ENCODE measurements at regions not wholly inside any gene's neighbourhood (a gene's known extent, or its start where the extent isn't known, plus 50 kb on each side); places are given as distances from the start of the nearest gene placed in this dataset.

DNA sequence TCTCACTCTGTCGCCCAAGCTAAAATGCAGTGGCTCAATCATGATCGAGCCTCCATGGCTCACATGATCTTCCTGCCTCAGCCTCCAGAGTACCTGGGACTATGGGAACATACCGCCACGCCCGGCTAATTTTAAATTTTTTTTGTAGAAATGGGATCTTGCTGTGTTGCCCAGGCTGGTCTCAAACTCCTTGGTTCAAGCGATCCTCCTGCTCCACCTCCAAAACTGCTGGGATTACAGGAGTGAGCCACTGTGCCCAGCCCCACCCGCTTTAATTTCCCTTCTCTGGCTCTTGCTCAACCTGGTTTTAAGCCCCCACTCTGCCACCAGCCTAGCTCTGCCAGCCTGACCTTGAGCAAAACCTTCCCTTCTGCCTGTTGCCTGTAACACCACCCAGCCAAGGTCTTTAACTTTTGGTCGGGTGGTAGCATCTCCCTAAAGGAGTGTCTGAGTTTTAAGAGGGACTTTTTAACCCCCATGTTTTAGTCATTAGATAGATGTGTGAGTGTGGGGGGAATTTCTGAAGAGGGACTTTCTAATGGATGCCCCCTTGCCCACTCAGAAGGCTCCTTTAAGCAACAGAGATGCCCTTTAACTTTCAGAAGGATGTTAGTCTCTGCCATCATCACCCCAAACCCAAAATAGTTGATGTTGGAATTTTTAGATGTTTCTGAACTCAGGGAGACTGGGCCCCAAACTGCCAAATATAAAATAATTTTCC, 71.8 kb upstream of the FOXP4 start:
- peaks cover 98% of the 10 kb centered on the region for H3K27me3 Mint-ChIP-seq (ENCODE audit: unreplicated experiment)
- no peaks in the 10 kb centered on the region for H3K9me3 Mint-ChIP-seq (ENCODE audit: low read depth, unreplicated experiment)
- DNase-seq: no peak
- H3K4me3 Mint-ChIP-seq (ENCODE audit: low read depth, unreplicated experiment): no peak overlapping the region
- no TSS peak for BruUV-seq (replicated peaks)
- TF ChIP-seq, protein P1, sequence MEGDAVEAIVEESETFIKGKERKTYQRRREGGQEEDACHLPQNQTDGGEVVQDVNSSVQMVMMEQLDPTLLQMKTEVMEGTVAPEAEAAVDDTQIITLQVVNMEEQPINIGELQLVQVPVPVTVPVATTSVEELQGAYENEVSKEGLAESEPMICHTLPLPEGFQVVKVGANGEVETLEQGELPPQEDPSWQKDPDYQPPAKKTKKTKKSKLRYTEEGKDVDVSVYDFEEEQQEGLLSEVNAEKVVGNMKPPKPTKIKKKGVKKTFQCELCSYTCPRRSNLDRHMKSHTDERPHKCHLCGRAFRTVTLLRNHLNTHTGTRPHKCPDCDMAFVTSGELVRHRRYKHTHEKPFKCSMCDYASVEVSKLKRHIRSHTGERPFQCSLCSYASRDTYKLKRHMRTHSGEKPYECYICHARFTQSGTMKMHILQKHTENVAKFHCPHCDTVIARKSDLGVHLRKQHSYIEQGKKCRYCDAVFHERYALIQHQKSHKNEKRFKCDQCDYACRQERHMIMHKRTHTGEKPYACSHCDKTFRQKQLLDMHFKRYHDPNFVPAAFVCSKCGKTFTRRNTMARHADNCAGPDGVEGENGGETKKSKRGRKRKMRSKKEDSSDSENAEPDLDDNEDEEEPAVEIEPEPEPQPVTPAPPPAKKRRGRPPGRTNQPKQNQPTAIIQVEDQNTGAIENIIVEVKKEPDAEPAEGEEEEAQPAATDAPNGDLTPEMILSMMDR (IDR thresholded peaks at IDR 0.05; ENCODE audit: unreplicated experiment): no peak
- peaks cover 9% of the 10 kb centered on the region for H3K4me1 Mint-ChIP-seq (ENCODE audit: low read depth, unreplicated experiment)
- intact Hi-C loops (cut with micrococcal nuclease; ENCODE audit: unreplicated experiment): no loop called here
- H3K36me3 Mint-ChIP-seq (ENCODE audit: insufficient read depth, unreplicated experiment): no peaks in the 10 kb centered on the region
- CTCF ChIA-PET: no interaction called here
- no peak overlapping the region for H3K27ac Mint-ChIP-seq (ENCODE audit: unreplicated experiment)

DNA sequence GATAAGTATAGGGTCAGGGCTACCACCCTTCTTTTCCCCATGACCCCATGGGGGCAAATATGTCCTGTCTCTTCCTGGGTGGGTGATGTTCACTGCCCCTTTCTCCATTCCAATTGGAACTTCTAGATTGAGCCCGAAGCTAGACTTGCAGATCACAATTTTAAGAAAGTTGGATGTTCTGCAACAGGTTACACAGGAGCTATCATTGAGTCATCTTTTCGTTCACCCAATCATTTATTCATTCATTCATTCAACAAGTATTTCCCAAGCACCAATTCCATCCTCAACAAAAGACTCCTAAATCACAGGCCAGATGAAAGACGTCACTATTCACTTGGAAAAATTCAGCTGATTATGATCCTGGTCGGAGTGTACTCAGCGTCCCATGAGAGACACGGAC, 71.0 kb upstream of the FOXP4 start:
- no peak for DNase-seq
- Mint-ChIP-seq H3K9me3 (ENCODE audit: low read depth, unreplicated experiment) (no peaks in the 10 kb centered on the region), H3K27me3 (ENCODE audit: unreplicated experiment) (peaks cover 95% of the 10 kb centered on the region), H3K4me3 (ENCODE audit: low read depth, unreplicated experiment) (no peak overlapping the region), H3K27ac (ENCODE audit: unreplicated experiment) (no peak overlapping the region), H3K4me1 (ENCODE audit: low read depth, unreplicated experiment) (peaks cover under 1% of the 10 kb centered on the region), H3K36me3 (ENCODE audit: insufficient read depth, unreplicated experiment) (no peaks in the 10 kb centered on the region)
- BruUV-seq (replicated peaks): no TSS peak
- TF ChIP-seq, protein P1 (IDR thresholded peaks at IDR 0.05; ENCODE audit: unreplicated experiment): no peak
- intact Hi-C loops (cut with micrococcal nuclease; ENCODE audit: unreplicated experiment): no loop called here
- CTCF ChIA-PET: no interaction called here

- H3K27me3 Mint-ChIP-seq (ENCODE audit: unreplicated experiment): peaks cover 88% of the 10 kb centered on the region
- BruUV-seq (replicated peaks): no TSS peak
- intact Hi-C loops (cut with micrococcal nuclease; ENCODE audit: unreplicated experiment): no loop called here
- no peaks in the 10 kb centered on the region for H3K9me3 Mint-ChIP-seq (ENCODE audit: low read depth, unreplicated experiment)
- TF ChIP-seq, protein P1 (IDR thresholded peaks at IDR 0.05; ENCODE audit: unreplicated experiment): no peak
- H3K36me3 Mint-ChIP-seq (ENCODE audit: insufficient read depth, unreplicated experiment): no peaks in the 10 kb centered on the region
- no peaks in the 10 kb centered on the region for H3K4me1 Mint-ChIP-seq (ENCODE audit: low read depth, unreplicated experiment)
- CTCF ChIA-PET: interaction anchor here (0.8 kb wide), 1 partner anchor 11 kb away, joined by 3 read pairs; no protein-coding TSS in a partner anchor
- H3K4me3 Mint-ChIP-seq (ENCODE audit: low read depth, unreplicated experiment): no peak overlapping the region
- no peak overlapping the region for H3K27ac Mint-ChIP-seq (ENCODE audit: unreplicated experiment)
- DNase-seq: no peak
These were observed 70.3 kb upstream of the FOXP4 start for GRCh38 chr6:41475737-41476357.

- intact Hi-C loops (cut with micrococcal nuclease; ENCODE audit: unreplicated experiment): no loop called here
- peaks cover 86% of the 10 kb centered on the region for H3K27me3 Mint-ChIP-seq (ENCODE audit: unreplicated experiment)
- BruUV-seq (replicated peaks): no TSS peak
These were observed 69.8 kb upstream of the FOXP4 start for GRCh38 chr6:41476401-41476800.

More at GRCh38 chr6:41476401-41476800, 69.8 kb upstream of the FOXP4 start:
- H3K4me1 Mint-ChIP-seq (ENCODE audit: low read depth, unreplicated experiment): no peaks in the 10 kb centered on the region
- no peak overlapping the region for H3K27ac Mint-ChIP-seq (ENCODE audit: unreplicated experiment)
- H3K9me3 Mint-ChIP-seq (ENCODE audit: low read depth, unreplicated experiment): no peaks in the 10 kb centered on the region
- TF ChIP-seq, protein P1 (IDR thresholded peaks at IDR 0.05; ENCODE audit: unreplicated experiment): no peak
- no peak overlapping the region for H3K4me3 Mint-ChIP-seq (ENCODE audit: low read depth, unreplicated experiment)
- CTCF ChIA-PET: interaction anchor here (0.8 kb wide), 1 partner anchor 11 kb away, joined by 3 read pairs; no protein-coding TSS in a partner anchor
- no peaks in the 10 kb centered on the region for H3K36me3 Mint-ChIP-seq (ENCODE audit: insufficient read depth, unreplicated experiment)
- DNase-seq: no peak

All from Calu3 (cell line).